EL (cell line): ENCODE measurements at regions not wholly inside any gene's neighbourhood (a gene's known extent, or its start where the extent isn't known, plus 50 kb on each side); places are given as distances from the start of the nearest gene placed in this dataset.

Source experiments
- DNase-seq: peaks from one replicate; pipeline ENCODE4 v3.0.0-alpha.2; 2016

DNA sequence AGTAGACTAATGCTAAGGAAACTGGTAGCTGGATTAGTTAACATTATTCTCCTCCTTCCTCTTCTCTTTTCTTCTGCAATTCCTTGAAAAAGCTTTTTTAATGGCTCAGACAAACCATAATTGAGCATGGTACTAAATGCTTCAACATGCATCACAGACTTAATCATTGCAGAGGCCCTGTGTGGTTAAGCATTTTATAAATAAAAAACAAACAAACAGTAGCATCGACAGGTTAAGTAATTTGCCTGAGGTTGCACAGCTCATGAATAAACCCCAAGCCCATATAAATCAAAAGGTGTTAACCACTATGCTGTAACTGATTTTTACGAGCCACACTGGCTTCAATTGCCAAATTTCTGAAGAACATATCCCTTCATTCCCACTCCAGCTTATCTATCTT, 462.1 kb downstream of the LMO4 start:
- DNase-seq = no peak

DNA sequence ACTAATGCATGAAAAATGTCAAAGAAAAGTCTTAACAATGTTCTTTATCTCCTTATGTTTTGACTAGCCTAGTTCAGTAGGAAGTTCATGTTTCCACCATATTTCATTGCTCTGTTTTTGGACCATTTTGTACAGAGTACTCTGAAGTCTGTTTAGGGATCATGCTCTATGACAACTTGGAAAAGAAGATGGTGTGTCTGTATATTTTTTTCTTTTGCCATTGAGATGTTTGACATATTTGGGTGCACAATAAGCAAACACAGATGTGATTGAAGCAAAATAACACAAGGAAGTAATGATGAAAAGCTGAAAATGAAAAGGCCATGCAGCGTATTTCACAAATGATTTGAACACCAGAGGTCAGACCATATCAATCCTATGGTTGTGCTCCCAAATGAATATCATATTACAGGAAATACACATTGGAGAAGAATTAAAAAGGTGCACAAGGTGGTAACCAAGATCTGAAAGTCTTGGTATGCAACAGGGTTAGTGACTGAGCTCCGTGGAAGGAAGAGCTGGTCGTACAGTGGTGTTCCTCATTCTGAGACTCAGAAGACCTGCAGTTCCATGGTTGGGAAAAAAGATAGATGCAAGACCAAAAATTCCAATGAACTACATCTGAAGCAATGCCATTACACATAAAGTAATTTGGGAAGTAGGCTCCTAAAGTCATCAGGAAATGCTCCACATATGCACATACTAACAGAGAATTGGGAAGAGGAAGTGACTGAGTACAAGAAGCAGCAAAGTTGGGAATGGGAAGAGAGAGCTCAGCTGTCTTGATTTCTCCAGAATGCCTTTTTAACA, 463.5 kb downstream of the LMO4 start:
- no peak for DNase-seq

DNA sequence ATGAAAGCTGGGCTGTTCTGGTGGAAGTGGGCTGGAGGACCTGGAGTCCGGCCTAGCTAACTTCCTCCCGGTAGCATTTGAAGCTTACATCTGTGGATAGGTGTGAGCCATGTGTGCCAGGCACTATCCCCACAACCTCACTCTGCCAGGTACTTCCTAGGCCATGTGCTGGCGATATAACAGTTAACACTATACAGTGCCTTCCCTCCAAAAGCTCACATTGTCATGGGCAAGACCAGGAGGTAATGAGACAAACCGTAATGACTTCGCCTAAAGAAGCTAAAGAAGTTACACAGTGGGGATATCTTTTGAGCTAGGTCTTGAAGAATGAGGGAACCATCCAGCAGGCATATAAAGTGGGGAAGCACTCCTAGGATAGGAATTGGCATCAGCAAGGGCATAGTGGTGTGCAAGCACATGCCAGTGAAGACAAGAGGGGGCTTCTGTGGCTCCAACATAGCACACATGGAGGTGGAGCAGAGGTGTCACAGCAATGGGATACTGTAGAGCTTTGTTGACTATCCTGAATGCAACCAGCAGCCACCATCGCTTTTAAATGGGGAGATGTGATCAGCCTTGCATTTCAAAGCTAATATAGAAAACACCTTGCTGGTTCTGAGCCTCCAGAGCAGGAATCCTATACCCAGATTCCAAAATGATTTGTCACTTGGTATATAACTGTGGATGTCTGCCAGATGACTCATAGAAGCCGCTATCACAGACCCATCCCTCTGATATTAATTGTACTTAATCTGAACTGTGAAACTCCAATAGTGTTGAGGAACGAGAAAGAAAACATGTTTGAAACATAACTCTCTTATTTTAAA, 466.3 kb downstream of the LMO4 start:
- peak; percentile 86 for DNase-seq

DNA sequence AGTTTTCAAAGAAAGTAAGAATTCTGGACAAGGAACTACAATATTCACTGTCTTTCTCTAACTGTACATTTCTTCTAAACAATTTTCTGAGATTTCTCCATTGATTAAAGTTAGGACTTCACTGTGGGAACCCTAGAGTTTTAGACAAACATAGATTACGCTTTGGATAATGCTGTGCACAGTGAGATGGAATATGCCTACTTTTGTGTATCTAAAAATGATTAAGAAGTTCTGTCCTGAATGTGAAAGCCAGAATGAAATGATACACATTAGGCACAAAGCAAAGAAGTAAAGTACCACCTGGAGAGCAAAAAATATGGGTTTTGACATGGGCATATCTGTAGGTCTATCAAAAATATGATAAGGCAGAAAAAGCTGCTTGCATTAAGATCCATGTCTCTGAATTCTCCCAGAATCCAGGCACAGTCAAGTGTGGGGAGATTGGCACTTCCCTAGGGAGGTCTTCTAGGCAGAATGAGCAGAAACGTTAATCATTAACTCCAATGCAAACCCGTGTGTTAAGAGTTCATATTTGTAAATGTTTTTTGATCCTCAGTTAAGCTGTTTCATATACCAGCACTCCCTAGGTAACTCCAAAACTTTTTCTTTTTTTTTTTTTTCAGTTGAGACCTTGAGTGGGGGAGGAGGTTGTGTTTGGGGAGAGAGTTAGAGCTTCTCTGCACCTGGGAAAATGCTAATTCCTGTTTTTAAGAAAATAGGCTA, 467.1 kb downstream of the LMO4 start:
- DNase-seq = no peak

DNA sequence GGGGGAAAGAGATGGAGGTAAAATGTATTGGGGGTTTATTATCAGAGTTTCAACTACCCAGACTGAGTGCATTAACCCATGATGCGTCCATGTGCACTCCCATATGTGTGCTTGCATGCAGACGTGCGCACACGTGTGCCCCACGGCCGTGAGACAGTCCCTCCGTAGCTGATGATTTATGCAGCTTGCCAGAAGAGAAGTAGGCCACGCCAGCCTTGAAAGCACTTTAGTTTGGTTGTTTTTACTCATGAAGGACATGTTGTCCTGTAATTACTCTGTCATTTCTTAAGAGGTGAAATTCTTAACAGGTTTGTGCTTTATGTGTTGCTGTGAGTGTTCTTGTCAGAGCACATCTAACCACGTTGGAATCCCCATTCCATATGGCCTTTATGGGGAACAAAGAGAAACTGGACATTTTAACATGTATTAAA, 467.8 kb downstream of the LMO4 start:
- DNase-seq = no peak

DNA sequence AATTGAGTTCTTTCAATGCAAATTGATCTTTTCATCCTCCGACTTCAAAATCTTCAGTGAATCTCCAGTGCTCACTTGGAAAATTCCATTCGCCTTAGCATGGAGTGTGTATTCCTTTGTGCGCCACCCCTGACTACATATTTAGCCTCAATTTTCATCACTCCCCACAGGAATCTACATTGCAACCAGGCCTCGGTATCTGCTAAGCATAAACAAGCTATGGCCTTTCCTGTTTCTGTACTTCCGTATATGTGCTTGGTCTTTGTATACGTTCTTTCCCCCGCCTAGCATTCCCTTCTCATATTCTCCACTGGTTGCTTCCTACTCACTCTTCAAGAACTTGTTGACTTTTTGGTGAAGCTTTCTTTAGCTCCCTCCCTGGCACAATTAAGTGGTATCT, 470.8 kb downstream of the LMO4 start:
- DNase-seq = no peak

DNA sequence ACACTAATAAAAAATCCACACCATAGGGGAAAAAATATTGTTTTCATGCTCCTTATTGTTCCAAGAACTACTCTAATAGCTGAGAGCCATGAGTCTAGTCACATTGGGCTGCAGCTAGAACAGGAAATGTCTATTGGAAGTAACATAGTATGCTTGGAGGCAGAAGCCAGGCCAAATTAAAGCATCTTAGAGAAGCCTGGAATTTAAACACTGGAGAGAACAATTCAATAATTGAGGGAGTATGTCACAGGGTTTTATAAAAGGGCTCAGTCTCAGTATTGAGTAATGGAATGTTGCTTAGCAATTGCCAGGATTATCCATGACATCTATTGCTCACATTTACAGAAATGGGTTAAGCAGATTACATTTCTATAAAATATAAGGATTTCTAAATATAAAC, 471.3 kb downstream of the LMO4 start:
- DNase-seq = no peak

DNA sequence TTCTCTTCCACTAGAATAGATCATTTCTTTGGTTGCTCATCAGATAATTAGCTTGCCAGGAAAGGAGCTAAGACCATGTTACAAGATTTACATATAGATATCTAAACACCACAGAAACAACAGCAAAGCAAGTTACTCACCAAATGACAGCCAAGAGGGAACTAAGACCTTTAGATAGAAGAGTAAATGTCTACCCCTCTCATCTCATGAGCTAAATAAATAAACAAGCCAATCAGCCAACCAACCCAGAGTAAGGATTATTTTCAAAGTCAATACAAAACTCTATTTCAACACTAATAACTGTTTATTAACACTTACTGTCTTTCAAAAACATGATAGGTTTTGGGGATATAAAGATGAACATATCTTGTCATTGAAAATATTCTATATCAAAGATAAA, 474.7 kb downstream of the LMO4 start:
- DNase-seq = no peak

DNA sequence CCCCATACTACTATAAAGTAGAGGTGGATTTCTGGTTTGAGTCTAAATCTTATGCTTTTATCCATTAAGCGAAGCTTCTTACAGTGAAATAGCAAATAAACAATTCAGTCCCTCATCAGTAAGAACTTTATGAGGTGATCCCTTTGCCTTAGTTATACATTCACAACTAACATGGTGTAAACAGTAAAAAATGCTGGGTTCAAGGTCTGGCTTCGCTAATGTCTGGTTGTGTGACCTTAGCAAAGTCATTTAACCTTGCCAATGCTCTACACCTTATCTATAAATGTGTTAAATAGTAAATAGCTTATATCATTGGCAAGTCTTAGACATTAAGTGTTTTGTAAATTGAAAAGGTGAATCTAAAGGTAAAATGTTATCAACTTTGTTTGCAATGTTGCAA, 475.4 kb downstream of the LMO4 start:
- no peak for DNase-seq

DNA sequence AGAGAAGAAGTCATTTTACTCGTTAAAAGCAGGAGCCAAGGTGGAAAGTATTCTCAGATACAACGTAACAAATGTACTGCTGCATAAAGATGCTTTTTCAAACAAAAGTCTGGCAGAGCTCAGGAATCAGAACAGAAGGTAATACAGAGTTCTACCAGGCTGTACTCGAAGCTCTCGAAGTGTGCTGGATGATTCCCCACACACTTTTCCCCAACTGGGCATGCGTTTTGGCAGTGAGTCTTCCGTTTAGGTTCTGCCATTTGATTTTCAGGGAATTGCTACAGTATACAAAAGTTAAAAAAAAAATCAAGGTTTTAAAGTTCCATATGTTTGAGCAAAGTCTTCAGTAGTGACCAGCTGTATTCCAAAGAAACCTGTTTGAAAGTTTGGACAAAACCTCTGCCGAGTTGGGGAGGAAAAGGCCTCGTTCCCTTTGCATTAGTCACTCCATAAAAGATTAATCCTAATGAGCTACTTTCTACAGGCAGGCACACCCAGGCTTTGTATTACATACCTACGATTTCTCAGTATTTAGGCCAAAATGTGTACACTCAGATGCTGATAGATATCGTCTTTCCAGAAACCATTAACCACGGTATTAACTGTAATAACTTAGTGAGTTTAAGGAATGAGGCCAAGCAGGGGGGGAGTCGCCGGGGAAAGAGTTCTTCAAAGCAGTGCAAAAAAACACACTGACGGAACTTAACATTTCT, 477.1 kb downstream of the LMO4 start:
- peak; percentile 70 for DNase-seq

DNA sequence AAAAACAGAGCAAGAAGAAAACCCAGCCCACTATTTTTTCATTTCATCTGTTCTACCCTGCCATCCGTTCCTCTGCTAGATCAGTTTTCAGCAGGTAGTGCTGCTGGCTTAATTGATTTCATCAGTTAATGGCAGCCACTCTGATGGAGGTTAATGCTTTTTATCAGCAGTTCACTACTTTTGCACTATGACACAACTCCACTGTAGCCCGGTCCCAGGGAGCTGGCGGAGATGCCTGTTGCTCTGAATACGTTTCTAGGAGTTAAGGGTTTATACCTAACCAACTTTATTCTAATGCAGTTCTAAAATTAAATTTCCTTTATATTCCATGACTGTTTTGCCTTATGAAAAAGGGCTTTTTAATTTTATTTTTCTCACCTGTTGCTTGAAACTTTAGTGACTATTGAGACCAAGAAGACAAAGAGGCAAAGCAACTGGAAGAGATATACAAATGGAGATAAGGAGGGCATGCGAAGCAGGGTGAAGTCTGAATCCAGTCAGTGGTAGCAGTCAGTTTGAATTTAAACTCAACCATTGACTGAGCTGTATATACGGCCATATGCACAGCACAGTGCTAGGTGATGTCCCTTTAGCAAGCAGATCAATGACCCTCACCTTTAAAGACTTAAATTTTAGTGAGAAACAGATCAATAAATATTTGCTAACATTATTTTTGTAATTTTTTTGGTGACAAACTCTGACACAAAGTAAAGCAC, 477.9 kb downstream of the LMO4 start:
- DNase-seq = no peak

DNA sequence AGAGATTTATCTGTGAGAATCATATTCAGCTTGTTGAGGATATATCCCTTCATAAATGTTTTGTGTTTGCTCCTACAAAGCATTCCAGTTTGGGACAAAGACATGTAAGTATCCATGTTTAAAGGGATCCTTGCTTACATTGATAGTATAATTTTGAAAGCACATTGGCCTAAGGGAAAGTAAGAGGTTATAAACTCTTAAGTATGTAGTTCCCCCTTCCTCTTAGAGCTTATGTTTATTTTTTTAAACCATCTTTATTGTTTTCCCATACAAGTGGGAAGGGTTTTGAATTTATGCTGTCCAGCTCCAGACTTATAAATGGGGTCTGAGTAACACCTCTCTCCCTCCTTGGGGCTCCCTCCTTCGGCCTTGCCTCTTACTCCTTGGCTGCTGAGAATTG, 481.5 kb downstream of the LMO4 start:
- no peak for DNase-seq

DNA sequence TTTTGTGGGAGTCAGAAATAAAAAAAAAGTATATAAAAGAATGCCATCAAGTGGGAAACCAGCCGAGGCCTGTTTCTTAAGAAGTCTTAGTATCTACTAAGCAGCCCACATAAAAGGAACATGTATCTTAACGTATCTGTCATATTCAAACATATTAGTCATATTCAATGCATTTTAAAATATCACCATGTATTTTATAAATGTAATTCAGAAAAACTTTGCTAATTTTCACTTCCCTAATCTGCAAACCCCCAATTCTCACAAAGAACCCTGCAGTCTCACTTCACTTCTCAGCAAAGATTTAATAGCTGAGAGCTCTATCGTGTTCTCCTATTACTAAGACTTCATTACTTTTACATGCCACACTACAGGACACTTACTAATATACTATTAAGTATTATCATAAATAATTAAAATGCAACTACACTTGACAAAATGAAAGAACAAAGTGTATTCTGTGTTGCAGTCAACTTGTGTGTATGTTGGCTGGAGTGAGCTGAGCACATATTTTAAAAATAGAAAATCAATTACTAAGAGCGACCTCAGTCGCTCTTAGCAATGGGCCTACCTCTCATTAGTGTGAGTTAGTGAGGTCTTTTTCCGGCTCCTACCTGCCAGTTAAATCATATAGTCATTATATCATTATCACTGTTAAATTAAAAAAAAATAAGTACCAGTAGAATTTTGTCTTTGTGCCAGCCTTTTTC, 484.3 kb downstream of the LMO4 start:
- DNase-seq = no peak

DNA sequence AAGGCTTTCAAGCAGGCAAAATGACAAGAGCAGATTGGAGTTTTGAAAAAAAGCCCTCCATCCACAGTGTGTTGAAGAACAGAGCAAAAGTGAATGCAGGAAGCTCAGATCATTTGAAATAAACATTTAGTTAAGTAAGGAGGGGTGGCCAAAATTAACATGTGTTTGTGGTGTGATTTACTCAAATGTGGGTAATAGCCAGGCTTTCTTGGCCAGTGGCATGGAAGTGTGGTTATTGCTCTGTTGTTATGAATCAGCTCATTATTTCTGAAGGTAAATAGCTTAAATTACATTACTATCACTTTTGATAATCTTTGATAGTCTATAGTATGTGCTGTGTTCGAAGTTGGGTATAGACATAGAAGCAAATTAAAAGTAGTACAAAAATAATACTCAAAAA, 485.9 kb downstream of the LMO4 start:
- no peak for DNase-seq

DNA sequence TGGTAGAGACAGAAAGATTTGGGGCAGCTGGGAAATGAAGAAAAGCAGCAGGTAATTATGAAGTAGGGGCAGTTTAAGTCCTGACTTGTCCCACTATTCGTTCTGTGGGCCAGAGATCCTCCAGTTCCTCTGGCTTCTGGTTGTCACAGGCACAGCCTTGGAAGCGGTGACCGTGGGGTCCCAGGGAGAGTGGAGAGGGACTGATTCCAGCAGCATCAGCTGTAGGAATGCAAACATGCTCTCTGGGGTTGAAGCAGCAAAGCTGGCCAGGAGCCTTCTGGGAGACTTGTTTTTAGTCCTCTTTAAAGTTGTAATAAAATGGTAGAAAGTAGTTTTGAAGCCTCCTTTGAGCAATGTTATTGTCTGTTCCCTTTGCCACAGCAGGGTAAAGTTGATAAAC, 488.0 kb downstream of the LMO4 start:
- DNase-seq = no peak

DNA sequence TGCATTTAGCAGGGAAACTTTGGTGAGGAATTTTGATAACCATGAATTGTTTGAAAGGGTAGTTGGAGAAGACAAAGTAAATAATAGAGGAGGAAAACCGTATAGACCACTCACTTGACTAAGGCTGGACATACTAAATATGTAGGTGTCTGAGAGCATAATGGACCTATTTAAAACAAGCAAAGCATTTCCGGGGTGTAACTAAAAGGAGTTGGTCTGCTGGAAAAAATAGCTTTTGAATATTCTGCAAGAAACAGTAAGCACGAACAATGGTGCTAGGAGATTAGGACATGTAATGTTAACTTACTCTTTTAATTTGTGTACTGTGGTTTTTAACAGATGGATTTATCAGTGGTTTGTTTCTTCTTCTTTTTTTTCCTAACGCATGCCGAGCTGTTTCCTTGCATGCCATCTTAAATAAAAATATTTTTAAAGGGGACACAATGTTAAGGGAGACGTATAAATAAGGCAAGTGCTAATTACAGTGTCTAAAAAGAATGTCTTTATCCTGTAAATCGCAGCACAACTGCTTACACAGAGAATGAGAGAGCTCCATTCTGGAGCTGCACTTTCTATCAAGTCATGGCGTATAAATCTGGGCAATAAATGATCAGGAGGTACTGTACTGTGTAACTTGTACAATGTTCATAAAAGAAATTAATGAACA, 492.1 kb downstream of the LMO4 start:
- no peak for DNase-seq

DNA sequence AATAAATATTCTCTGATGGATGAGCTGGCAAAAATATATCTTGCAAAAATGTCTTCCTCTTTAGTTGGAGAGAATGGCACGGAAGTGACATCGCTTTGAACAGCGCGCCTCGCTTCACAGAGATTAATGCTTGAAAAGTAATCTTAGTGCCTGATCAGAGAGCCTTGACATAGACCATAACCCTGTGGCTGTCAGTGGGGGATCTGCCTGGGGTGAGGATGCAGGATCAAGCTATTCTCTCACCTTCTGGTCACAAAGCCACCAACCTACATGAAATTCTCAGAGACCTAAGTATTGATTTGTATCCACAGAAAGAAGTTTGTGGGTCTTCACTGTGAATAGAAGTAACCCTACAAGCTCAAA, 492.6 kb downstream of the LMO4 start:
- no peak for DNase-seq

DNA sequence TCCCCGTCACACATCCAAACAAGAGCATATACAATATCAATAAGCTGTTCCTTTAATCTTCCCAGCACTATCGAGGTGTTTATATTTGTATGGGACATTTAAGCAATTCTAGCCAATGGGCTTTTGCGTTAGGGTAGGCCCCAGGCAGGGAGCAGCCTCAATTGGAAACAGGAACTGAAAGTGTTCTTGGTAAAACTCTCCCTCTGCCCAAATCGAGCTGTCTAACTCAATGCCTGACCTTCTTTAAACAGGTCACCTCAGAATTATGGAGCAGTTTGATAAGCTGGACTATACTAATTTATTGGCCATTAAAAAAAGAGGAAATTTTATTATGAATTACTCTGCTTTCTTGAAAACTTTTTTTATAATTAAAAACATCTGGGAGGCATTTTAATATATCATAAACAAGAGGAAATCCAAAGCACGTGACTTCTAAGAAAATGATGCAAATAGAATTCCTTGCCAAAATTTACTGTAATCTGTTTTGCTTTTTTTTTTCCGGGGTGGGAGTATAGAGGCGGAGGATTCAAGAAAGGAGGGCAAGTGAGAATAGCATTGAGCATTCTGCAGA, 498.1 kb downstream of the LMO4 start:
- peak; percentile 62 for DNase-seq

DNA sequence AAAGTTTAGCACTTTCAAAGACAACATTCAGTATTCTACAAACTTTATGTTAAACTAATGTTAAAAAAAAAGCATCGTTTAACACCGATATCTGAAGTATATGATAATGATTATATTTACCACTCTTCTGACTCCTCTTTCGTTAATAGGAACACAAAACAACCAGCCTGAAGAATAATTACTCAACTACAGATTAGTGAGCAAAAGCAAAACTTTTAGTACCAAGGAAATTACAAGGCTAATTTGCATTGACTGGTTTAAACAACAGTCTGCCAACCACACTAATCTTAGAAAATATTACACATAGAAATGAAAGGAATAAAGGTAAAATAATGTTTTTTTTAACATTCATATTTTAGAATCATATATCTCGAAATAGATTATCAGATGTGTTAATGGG, 500.7 kb downstream of the LMO4 start:
- DNase-seq = no peak

DNA sequence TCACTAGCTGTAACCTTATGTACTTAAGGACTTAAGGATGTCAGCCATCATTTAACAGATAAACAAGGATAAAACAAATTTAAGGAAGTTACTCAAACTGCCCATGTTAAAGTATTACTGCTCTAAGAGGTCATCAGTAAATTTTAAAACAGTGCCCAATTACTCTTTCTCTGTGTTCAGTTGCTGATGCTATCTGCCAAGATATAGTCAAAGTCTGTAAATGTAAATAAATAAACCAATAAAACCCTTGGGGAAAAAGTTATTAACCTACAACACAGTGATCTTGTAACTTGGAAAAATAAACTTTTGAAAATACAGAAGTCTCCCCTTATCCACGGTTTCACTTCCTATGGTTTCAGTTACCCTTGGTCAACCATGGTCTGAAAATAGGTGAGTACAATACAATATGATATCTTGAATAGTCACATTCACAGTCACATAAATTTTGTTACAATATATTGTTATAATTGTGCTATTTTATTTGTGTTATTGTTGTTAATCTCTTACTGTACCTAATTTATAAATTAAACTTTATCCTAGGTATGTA, 501.8 kb downstream of the LMO4 start:
- DNase-seq = no peak

DNA sequence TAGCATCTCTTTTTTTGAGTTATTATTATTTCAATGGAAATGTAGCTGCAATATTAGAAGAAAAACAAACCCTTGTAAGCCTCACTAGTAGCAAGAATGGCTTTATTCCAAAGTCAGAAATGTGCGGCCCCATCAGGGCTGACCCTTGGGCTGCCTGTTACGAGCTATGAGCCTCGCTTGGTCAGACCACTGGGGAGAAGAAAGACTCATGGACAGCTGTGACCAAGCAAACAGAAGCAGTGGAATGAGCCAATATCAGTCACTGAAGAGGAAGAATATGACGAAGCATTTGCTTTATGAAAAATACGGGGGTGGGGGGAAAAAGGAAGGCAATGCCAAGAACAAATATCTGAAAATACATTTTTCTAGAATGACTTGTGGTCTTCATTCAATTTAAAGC, 504.5 kb downstream of the LMO4 start:
- no peak for DNase-seq
